H1 (cell line): ENCODE measurements at regions not wholly inside any gene's neighbourhood (a gene's known extent, or its start where the extent isn't known, plus 50 kb on each side); places are given as distances from the start of the nearest gene placed in this dataset.

Source experiments
- CHD2 ChIP-seq: IDR thresholded peaks from 2 replicates; pipeline ENCODE4 v1.6.1; 2012; ENCODE audit warnings: low read length, improper control_type of control experiment
- HDAC2 ChIP-seq, 2 experiments: fragments of 300-600 bp in 1 of 2; sonication (generic) in 1 of 2; IDR thresholded peaks; 2 replicates each; pipeline ENCODE4 v1.6.1; 2011 to 2012; ENCODE audit warnings: low read depth in 2 of 2, low read length in 2 of 2, mild to moderate bottlenecking in 2 of 2, moderate library complexity in 2 of 2, borderline replicate concordance in 1 of 2, inconsistent platforms in 1 of 2
- NRF1 ChIP-seq: IDR thresholded peaks from 2 replicates; pipeline ENCODE4 v1.6.1; 2011; ENCODE audit warnings: mild to moderate bottlenecking, low read depth, low read length, improper control_type of control experiment

GRCh38 chr20:24139846-24140245, 151.3 kb upstream of the GGTLC1 start (continued):
- TF ChIP-seq NRF1 (no peak), CHD2 (no peak), HDAC2 (IDR thresholded peaks at IDR 0.05; ENCODE audit: borderline replicate concordance in 1 of 2, low read depth in 2 of 2, low read length in 2 of 2) (no peak)
